ENCODE measurements at regions not wholly inside any gene's neighbourhood (a gene's known extent, or its start where the extent isn't known, plus 50 kb on each side); places are given as distances from the start of the nearest gene placed in this dataset.

DNA sequence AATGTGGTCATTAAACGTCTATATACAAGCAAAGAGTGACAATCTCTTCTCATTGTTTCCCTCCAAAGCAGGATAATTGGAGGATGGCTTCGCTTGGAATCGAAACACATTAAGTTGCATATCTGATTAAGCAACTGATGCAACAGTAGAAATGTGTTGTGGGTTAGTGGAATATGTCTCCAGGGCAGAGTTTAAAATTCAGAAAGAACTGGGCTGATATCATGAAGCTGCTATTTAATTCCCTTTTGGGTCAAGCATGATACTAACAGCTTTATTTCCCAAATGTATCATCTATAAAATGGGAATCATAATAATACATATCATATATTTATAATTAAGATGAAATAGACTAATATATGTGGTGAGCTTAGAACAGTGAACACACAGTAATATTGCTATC, 1763.0 kb upstream of the C9orf72 start:
- H3K27ac ChIP-seq (ENCODE audit: extremely low read depth, low read depth, low read length) = no peak overlapping the region
- ChIA-PET POLR2A (no interaction called here), CTCF (no interaction called here)
- no peaks in the 10 kb centered on the region for H3K9me3 ChIP-seq (ENCODE audit: control insufficient read depth, insufficient read depth, low read depth, low read length)
- H3K4me1 ChIP-seq (ENCODE audit: control insufficient read depth, insufficient read depth, low read length) = no peaks in the 10 kb centered on the region
- no peak overlapping the region for H3K4me3 ChIP-seq (ENCODE audit: low read depth, low read length)
- no peaks in the 10 kb centered on the region for H3K36me3 ChIP-seq (ENCODE audit: control insufficient read depth in 2 of 2, insufficient read depth in 1 of 2, low read length in 2 of 2)
- TF ChIP-seq ZNF350 (tag by site-specific recombination; IDR thresholded peaks at IDR 0.05) = no peak
- TF ChIP-seq ZNF302 (tag by site-specific recombination; IDR thresholded peaks at IDR 0.05; ENCODE audit: low read depth) = no peak
- TF ChIP-seq ZNF621 (tag by site-specific recombination; IDR thresholded peaks at IDR 0.05) = no peak
- TF ChIP-seq ZNF16 (tag by site-specific recombination; IDR thresholded peaks at IDR 0.05; ENCODE audit: low read depth) = no peak
- TF ChIP-seq SALL2 (tag by site-specific recombination; IDR thresholded peaks at IDR 0.05; ENCODE audit: borderline replicate concordance) = no peak
- no peak for TF ChIP-seq GFI1B (tag by site-specific recombination; IDR thresholded peaks at IDR 0.05)

DNA sequence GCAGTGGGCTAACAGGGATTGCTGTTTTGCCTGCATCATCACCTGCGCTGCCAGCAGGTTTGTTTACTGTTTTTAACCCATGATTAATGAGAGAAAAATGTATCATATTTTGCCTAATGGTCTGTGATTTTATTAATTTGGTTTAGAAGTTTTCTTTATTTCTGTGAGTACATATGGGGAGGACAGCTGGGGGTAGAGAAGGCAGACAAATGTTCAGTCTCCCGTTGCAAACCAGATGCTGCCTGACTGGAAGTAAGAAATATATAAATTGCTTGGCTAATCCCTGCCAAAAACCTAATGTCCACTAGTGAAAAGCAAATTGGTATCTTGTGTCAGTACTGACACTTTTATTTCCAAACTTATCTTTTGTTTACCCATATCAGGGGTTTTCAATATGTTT, 1766.1 kb upstream of the C9orf72 start:
- CTCF ChIA-PET = no interaction called here
- POLR2A ChIA-PET = no interaction called here
- no peaks in the 10 kb centered on the region for H3K36me3 ChIP-seq (ENCODE audit: control insufficient read depth in 2 of 2, insufficient read depth in 1 of 2, low read length in 2 of 2)

DNA sequence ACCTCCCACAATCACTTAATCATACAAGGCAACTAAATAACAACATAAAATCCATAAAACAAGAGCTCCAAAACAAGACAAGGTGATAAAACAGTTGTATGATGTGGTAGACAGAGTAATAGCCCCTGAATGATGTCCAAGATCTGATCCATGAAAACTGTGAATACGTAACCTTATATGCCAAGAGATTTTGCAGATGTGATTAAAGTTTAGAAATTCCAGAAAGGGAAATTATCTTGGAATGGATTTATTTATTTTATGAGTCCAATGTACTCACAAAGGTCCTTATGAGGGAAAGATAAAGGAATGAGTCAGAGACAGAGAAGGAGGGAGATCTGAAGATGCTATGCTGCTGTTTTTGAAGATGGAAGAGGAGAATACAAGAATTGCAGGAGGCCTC, 1775.7 kb upstream of the C9orf72 start:
- Histone ChIP-seq H3K4me1 (ENCODE audit: control insufficient read depth, insufficient read depth, low read length) (no peaks in the 10 kb centered on the region), H3K4me3 (ENCODE audit: low read depth, low read length) (no peak overlapping the region), H3K27ac (ENCODE audit: extremely low read depth, low read depth, low read length) (no peak overlapping the region), H3K36me3 (ENCODE audit: control insufficient read depth in 2 of 2, insufficient read depth in 1 of 2, low read length in 2 of 2) (no peaks in the 10 kb centered on the region), H3K9me3 (ENCODE audit: control insufficient read depth, insufficient read depth, low read depth, low read length) (no peaks in the 10 kb centered on the region)
- TF ChIP-seq KLF10 (tag by site-specific recombination; IDR thresholded peaks at IDR 0.05) (no peak), ZNF155 (tag by site-specific recombination; IDR thresholded peaks at IDR 0.05) (no peak), BCL11A (tag by site-specific recombination; IDR thresholded peaks at IDR 0.05; ENCODE audit: low read depth) (no peak), ZNF677 (tag by site-specific recombination; IDR thresholded peaks at IDR 0.05) (no peak), ZNF274 (IDR thresholded peaks at IDR 0.05; ENCODE audit: low read length) (no peak), ZNF274 (tag by site-specific recombination; IDR thresholded peaks at IDR 0.05; ENCODE audit: borderline replicate concordance) (no peak), ZEB2 (tag by site-specific recombination; IDR thresholded peaks at IDR 0.05) (no peak), ZNF335 (tag by site-specific recombination; conservative IDR thresholded peaks at IDR 0.05) (no peak), ZNF626 (tag by site-specific recombination; IDR thresholded peaks at IDR 0.05) (no peak), ZNF521 (tag by site-specific recombination; IDR thresholded peaks at IDR 0.05) (no peak), ZNF837 (tag by site-specific recombination; IDR thresholded peaks at IDR 0.05) (no peak), ZNF585B (tag by site-specific recombination; IDR thresholded peaks at IDR 0.05) (no peak)
- TF ChIP-seq, protein P1, sequence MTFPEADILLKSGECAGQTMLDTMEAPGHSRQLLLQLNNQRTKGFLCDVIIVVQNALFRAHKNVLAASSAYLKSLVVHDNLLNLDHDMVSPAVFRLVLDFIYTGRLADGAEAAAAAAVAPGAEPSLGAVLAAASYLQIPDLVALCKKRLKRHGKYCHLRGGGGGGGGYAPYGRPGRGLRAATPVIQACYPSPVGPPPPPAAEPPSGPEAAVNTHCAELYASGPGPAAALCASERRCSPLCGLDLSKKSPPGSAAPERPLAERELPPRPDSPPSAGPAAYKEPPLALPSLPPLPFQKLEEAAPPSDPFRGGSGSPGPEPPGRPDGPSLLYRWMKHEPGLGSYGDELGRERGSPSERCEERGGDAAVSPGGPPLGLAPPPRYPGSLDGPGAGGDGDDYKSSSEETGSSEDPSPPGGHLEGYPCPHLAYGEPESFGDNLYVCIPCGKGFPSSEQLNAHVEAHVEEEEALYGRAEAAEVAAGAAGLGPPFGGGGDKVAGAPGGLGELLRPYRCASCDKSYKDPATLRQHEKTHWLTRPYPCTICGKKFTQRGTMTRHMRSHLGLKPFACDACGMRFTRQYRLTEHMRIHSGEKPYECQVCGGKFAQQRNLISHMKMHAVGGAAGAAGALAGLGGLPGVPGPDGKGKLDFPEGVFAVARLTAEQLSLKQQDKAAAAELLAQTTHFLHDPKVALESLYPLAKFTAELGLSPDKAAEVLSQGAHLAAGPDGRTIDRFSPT (tag by site-specific recombination; IDR thresholded peaks at IDR 0.05) = no peak
- CTCF ChIA-PET = no interaction called here
- POLR2A ChIA-PET = no interaction called here

More for the DNA sequence above, 1766.1 kb upstream of the C9orf72 start:
- Histone ChIP-seq H3K4me1 (ENCODE audit: control insufficient read depth, insufficient read depth, low read length) (no peaks in the 10 kb centered on the region), H3K4me3 (ENCODE audit: low read depth, low read length) (no peak overlapping the region), H3K9me3 (ENCODE audit: control insufficient read depth, insufficient read depth, low read depth, low read length) (no peaks in the 10 kb centered on the region), H3K27ac (ENCODE audit: extremely low read depth, low read depth, low read length) (no peak overlapping the region)
- TF ChIP-seq MYNN (tag by site-specific recombination; IDR thresholded peaks at IDR 0.05; ENCODE audit: borderline replicate concordance) = no peak
- TF ChIP-seq ZNF510 (tag by site-specific recombination; IDR thresholded peaks at IDR 0.05; ENCODE audit: insufficient replicate concordance) = no peak

Measured in HEK293 (cell line).